Eye (tissue), 1 donor: ENCODE measurements at regions not wholly inside any gene's neighbourhood (a gene's known extent, or its start where the extent isn't known, plus 50 kb on each side); places are given as distances from the start of the nearest gene placed in this dataset.
"Not testable (repeated sequence)": the region's sequence is repeated elsewhere in the genome, so short reads cannot be mapped to it uniquely, and the experiment has no call there.

Experiments used
- DNase-seq: peaks from one replicate; pipeline ENCODE4 v3.0.0-alpha.2; 2015

GRCh38 chr3:101913168-101913567 is 63.9 kb downstream of the NFKBIZ start:
- no peak for DNase-seq

- not testable (repeated sequence) for DNase-seq
Measured at GRCh38 chr3:101917761-101918160, 68.4 kb downstream of the NFKBIZ start.

GRCh38 chr3:101922151-101922725 is 72.9 kb downstream of the NFKBIZ start:
- not testable (repeated sequence) for DNase-seq

- DNase-seq: not testable (repeated sequence)
Measured at GRCh38 chr3:101924621-101925020, 75.3 kb downstream of the NFKBIZ start.

- DNase-seq: not testable (repeated sequence)
Measured at GRCh38 chr3:101925124-101925523, 75.8 kb downstream of the NFKBIZ start.

GRCh38 chr3:101925564-101925963 is 76.2 kb downstream of the NFKBIZ start:
- no peak for DNase-seq

- DNase-seq: no peak
Measured at GRCh38 chr3:101926594-101927105, 77.3 kb downstream of the NFKBIZ start.

GRCh38 chr3:101928890-101929289 is 79.6 kb downstream of the NFKBIZ start:
- no peak for DNase-seq

- DNase-seq: no peak
Measured at GRCh38 chr3:101931081-101931480, 81.8 kb downstream of the NFKBIZ start.

- no peak for DNase-seq
Measured at GRCh38 chr3:101932326-101933068, 83.2 kb downstream of the NFKBIZ start.

- DNase-seq: no peak
Measured at GRCh38 chr3:101936419-101937356, 87.4 kb downstream of the NFKBIZ start.

- DNase-seq: no peak
Measured at GRCh38 chr3:101938262-101938847, 89.0 kb downstream of the NFKBIZ start.

GRCh38 chr3:101939361-101940049 is 90.2 kb downstream of the NFKBIZ start:
- no peak for DNase-seq

- peak; percentile 78 for DNase-seq
Measured at GRCh38 chr3:101940521-101941317, 91.4 kb downstream of the NFKBIZ start.

- DNase-seq: no peak
Measured at GRCh38 chr3:101941318-101942040, 92.2 kb downstream of the NFKBIZ start.

- DNase-seq: no peak
Measured at GRCh38 chr3:101942356-101942755, 93.0 kb downstream of the NFKBIZ start.

- DNase-seq: no peak
Measured at GRCh38 chr3:101943029-101943428, 93.7 kb downstream of the NFKBIZ start.

- DNase-seq: no peak
Measured at GRCh38 chr3:101944308-101944707, 95.0 kb downstream of the NFKBIZ start.

- DNase-seq: no peak
Measured at GRCh38 chr3:101945980-101946379, 96.7 kb downstream of the NFKBIZ start.

- no peak for DNase-seq
Measured at GRCh38 chr3:101946906-101947305, 97.6 kb downstream of the NFKBIZ start.

- DNase-seq: no peak
Measured at GRCh38 chr3:101950510-101950909, 101.2 kb downstream of the NFKBIZ start.
